NCI-H2227 (cell line): ENCODE measurements at regions not wholly inside any gene's neighbourhood (a gene's known extent, or its start where the extent isn't known, plus 50 kb on each side); places are given as distances from the start of the nearest gene placed in this dataset.

ENCODE experiments used
- DNase-seq: peaks from one replicate; lab custom pipeline; 2025; ENCODE audit not compliant: unreplicated experiment; lab: John Stamatoyannopoulos, UW

- no peak for DNase-seq
Observed at GRCh38 chr1:88266051-88266450, 418.0 kb upstream of the PKN2 start.

- no peak for DNase-seq
Observed at GRCh38 chr1:88272216-88272615, 411.9 kb upstream of the PKN2 start.

- DNase-seq = no peak
Observed at GRCh38 chr1:88274431-88274830, 409.6 kb upstream of the PKN2 start.

GRCh38 chr1:88275259-88275862, 408.7 kb upstream of the PKN2 start:
- DNase-seq = no peak

GRCh38 chr1:88276163-88276562, 407.9 kb upstream of the PKN2 start:
- no peak for DNase-seq

- DNase-seq = no peak
Observed at GRCh38 chr1:88284066-88284465, 400.0 kb upstream of the PKN2 start.

GRCh38 chr1:88284666-88285366, 399.3 kb upstream of the PKN2 start:
- no peak for DNase-seq

GRCh38 chr1:88286716-88287115, 397.4 kb upstream of the PKN2 start:
- DNase-seq = no peak

GRCh38 chr1:88288571-88288970, 395.5 kb upstream of the PKN2 start:
- no peak for DNase-seq

- DNase-seq = no peak
Observed at GRCh38 chr1:88289401-88290102, 394.5 kb upstream of the PKN2 start.

GRCh38 chr1:88291611-88292354, 392.3 kb upstream of the PKN2 start:
- DNase-seq = no peak

GRCh38 chr1:88293691-88294190, 390.3 kb upstream of the PKN2 start:
- no peak for DNase-seq

GRCh38 chr1:88296227-88296626, 387.8 kb upstream of the PKN2 start:
- no peak for DNase-seq

GRCh38 chr1:88296642-88297041, 387.4 kb upstream of the PKN2 start:
- no peak for DNase-seq

- no peak for DNase-seq
Observed at GRCh38 chr1:88298506-88298905, 385.6 kb upstream of the PKN2 start.

GRCh38 chr1:88300752-88301263, 383.3 kb upstream of the PKN2 start:
- DNase-seq = no peak

GRCh38 chr1:88302843-88303486, 381.1 kb upstream of the PKN2 start:
- no peak for DNase-seq

- DNase-seq = no peak
Observed at GRCh38 chr1:88311265-88311664, 372.8 kb upstream of the PKN2 start.

- DNase-seq = no peak
Observed at GRCh38 chr1:88311907-88312306, 372.2 kb upstream of the PKN2 start.

GRCh38 chr1:88317396-88317795, 366.7 kb upstream of the PKN2 start:
- DNase-seq = no peak

- no peak for DNase-seq
Observed at GRCh38 chr1:88318740-88319139, 365.3 kb upstream of the PKN2 start.
